ENCODE measurements at regions not wholly inside any gene's neighbourhood (a gene's known extent, or its start where the extent isn't known, plus 50 kb on each side); places are given as distances from the start of the nearest gene placed in this dataset.

DNA sequence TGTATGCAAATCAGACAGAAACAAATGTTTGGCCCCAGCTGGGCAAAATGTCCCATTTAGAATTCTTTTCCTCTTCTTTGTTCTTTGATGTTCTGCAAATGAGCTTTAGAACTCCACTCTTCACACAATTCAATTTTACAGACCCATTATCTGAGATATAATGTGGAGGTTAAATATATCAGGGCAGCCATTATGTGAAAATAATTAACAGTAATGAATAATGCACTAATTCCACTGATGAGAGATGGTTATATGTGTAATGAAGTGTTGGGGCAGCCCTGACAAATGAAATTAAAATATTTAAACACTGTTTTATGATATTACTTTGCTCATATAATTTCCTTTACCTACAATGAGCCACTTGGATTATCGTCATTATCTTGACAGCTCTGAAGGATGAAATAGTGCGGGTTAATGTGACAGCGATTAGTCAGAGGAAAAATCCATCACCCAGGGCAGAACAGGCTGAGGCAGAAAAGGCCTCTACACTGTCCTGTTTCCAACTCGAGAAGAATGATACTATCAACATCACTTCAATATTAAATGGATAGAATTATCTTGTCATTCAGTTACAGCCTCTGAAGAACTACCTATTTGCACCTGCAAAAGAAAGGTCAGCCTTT lies 321.1 kb downstream of the RBM26 start:
- DNase-seq (ENCODE audit: low spot score), result no peak

DNA sequence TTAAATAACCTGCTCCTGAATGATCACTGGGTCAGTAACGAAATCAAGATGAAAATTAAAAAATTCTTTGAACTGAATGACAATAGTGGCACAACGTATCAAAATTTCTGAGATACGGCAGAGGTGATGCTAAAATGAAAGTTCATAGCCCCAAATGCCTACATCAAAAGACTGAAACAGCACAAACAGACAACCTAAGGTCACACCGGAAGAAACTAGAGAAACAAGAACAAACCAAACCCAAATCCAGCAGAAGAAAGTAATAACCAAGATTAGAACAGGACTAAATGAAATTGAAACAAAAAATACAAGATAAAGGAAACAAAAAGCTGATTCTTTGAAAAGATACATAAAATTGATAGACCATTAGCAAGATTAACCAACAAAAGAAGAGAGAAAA lies 324.1 kb downstream of the RBM26 start:
- DNase-seq (ENCODE audit: low spot score), result no peak

DNA sequence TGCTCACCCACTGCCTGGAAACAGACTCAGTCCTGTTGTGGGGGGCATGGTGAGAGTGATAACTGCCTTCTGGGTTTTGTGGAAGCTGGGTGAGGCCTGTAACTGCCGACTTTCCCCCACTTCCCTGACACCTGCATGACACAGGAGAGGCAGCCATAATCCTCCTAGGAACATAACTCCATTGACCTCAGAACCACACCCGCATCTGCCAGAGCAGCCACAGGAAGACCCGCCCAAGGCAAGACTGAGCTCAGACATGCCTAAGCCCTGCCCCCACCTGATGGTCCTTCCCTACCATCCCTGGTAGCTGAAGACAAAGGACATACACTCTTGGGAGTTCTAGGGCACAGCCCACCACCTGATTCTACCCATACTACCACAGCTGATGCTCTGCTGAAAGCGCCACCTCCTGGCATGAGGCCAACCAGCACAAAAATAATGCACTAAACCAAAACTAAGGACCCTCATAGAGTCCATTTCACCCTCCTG lies 326.7 kb downstream of the RBM26 start:
- no peak for DNase-seq (ENCODE audit: low spot score)

DNA sequence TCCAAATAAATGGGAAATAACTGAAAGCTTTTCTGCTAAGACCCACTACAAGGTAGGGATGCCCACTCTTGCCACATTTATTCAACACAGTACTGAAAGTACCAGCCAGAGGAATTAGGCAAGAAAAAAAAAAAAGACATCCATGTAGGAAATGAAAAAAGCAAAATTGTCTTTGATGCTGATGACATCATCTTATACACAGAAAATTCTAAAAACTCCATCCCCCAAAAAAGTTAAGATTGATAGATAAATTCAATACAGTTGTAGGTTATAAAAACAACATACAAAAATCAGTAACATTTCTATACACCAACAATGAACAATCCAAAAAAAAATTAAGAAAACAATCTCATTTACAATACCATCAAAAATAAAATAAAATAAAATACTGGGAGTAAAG lies 330.4 kb downstream of the RBM26 start:
- no peak for DNase-seq (ENCODE audit: low spot score)

DNA sequence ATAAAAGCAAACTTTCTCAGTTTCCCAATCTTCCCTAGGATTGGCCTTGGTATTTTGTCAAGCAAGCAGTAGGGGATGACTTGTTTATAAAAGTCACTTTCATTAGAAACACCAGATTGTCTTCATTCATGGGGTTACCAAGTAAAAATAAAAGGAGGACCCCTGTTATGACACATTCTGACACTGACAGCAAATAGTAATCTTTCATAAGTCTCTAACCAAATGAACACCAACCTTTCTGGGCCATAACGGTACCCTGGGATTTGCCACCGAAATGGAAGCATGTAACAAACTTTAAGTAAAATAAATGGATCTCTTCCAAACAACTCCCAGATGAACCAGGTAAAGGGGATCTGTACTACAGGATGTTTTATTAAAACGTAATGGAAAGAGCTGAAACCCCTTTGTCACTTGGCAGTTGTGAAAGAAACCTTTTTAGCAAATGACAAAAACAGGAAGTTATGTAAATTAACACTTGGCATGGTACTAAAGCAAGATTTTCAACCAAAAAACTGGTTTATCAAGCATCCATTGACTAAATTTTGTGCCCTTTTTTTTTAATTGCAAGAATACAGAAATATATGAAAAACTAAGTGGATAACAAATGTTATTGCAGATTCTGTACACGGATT lies 335.6 kb downstream of the RBM26 start:
- no peak for DNase-seq (ENCODE audit: low spot score)

DNA sequence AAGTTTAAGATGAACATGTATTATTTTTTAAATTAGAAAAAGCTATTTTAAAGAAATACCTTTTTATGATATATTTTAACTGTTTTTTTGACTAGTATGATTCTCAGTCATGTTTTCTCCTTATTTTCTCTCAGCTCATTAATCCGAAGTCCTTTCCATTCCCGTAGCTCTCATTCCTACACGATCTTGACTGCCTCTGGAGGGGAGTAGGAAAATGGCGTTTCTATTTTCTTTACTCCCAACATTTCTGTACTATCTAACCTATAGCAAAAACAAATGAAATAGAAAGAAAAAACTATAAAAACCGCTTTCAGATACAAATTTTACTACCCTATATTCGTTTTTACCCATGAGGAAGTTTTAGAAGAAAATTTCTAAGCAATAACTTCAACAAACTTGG lies 343.8 kb downstream of the RBM26 start:
- DNase-seq (ENCODE audit: low spot score), result no peak

DNA sequence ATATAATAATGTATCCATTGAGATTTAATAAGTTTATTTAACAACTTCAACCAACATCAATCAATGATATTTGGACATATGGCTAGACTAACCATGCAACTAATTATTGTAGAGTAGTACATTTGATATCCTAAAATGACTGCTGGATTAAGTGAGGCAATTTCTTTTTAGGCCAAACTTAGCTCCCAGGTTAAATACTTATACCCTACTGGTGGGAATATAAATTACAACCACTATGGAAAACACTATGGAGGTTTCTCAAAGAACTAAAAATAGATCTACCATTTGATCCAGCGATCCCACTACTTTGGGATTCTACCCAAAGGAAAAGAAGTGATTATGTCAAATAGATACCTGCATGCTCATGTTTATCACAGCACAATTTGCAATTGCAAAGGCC lies 345.8 kb downstream of the RBM26 start:
- no peak for DNase-seq (ENCODE audit: low spot score)

DNA sequence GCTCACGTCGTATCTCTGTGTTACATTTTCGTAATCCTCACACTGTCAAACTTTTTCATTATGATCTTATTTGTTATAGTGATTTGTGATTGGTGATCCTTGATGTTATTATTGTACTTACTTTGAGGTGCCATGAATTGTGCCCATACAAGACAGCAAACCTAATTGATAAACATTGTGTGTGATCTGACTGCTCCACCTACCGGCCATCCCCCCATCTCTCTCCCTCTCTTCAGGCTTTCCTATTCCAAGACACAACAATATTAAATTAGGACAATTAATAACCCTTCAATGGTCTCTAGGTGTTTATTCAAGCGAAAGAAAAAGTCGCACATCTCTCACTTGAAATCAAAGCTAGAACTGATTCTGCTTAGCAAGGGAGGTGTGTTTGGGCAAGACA lies 349.3 kb downstream of the RBM26 start:
- no peak for DNase-seq (ENCODE audit: low spot score)

DNA sequence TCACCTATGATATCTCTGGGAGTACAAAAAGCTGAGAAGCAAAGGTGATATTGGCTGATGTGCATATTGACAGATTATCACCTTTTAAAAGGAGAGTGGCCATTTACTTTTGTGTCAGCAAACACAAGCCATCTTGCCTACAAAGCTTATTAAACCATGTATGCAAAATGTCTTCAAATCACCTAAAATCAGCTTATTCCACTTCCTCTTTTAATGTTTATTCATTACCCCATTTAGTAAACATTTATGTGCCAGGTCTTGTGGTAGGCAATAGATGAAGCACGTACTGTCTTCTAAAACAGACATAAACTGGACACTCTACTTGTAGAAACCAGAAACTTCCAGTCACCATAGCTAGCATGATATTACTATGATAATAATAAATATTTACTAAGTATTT lies 354.6 kb downstream of the RBM26 start:
- DNase-seq (ENCODE audit: low spot score), result no peak

DNA sequence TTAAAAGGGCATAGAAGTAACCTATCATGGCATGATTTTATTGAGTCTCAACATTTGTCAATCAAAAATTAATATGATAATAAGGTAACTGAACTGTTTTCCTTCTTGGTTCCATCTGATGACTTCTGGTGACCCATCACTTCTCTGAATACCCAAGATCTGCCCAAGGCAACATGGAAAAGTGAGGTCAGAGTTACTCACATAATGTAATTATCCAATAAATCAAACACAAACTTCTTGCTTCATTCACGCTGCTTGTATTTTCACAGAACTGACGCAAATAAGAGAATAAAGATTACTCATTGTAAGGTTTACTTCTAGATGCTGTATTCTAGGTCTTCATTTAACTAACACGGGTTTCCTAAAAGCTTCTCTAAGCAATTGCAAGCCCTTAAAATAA lies 361.6 kb downstream of the RBM26 start:
- no peak for DNase-seq (ENCODE audit: low spot score)

DNA sequence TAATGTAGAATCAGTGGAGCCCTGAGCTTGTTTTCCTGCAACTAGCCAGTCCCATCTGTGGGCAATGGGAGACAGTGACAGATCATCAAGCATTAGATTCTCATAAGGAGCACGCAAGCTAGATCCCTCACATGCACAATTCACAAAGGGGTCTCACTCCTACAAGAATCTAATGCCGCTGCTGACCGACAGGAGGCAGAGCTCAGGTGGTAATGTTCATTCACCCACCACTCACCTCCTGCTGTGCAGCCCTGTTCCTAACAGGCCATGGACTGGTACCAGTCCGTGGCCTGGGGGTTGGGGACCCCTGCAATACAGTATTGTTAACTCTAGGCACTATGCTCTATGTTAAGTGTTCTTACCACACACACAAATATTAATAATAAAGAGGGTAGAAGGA lies 362.8 kb downstream of the RBM26 start:
- no peak for DNase-seq (ENCODE audit: low spot score)

DNA sequence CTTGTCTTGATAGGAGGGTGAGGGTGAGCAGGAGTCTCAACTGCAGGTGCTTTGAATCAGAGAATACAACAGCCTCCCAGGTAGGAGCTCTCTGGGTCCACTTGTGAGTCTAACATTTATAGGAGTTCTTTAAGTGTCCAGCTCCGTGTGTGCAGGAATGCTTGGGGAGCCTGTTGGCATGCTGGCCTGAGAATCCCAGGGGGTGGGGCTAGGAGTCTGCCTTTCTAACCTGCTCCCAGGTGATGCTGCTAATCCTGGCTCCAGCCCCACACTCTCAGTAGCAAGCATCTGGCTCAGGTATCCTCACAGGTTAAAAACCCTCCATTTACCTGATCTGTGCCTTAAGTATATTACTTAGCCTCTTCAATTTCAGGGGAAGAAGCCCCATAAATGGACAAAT lies 368.9 kb downstream of the RBM26 start:
- no peak for DNase-seq (ENCODE audit: low spot score)

DNA sequence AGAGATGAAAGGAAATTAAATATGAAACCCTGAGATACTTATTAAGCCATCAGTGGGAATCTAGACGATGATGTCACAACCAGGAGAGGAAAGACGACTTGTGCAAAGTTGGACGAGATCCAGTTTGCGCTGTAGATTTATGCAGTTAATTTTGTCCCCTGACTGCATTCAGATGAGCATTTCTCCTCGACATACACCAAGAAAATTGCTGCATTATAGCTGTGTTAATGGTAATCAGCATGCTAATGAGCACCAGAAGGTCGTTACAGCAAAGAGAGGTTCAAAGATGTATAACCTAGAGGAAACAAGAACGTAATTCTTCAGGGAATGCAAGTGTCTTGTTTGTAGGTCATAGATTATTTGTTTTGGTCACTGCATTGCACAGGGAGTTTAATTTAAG lies 371.7 kb downstream of the RBM26 start:
- DNase-seq (ENCODE audit: low spot score), result no peak

DNA sequence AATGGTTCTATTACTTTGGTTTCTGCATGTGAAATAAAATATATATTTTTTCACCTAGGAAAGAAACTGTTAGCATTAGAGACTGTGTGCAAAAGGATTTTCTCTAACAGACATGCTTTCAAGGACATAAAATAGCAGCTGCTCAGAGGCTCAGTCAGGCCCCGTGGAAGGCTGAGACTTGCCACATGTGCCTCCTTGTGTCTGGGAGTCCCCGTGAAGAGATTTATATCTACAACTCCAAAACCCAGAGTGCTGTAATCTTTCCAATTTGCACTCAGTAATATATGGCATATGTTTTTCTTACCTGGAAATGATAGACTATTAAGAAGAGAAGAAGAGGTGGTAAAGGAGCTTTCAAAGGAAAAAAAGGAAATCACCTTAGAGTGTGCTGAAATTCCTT lies 371.6 kb upstream of the OBI1 start:
- no peak for DNase-seq (ENCODE audit: low spot score)

DNA sequence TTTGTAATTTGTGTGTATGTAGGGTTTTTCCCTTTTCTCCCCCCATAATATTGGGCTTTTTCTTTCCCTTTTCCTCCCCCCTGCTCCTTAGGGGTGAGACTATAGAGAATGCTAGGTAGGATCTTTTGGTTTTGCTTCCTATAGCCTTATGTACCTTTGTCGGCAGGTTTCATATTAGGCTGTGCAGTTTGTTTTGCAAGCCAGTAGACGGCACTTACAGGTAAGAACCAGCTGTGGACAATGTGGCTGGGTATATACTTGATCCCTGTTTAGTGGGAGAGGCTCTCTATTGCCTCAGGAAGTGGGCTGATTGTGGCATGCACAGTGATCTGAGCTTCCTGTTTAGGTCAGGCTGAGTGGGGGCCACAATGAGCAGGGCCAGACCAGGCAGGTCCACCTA lies 359.2 kb upstream of the OBI1 start:
- no peak for DNase-seq (ENCODE audit: low spot score)

DNA sequence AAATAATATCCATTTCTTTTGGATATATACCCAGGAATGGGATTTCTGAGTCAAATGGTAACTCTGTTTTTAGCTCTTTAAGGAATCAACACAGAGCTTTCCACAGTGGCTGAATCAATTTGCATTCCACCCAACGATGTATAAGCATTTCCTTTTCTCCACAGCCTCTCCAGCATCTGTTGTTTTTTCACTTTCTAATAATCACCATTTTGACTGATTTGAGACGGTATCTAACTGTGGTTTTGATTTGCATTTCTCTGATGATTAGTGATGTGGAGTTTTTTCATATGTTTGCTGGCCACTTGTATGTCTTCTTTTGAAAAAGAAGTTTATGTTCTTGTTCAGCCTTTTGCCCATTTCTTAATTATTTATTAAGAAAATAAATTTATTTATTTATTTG lies 352.2 kb upstream of the OBI1 start:
- DNase-seq (ENCODE audit: low spot score), result no peak

DNA sequence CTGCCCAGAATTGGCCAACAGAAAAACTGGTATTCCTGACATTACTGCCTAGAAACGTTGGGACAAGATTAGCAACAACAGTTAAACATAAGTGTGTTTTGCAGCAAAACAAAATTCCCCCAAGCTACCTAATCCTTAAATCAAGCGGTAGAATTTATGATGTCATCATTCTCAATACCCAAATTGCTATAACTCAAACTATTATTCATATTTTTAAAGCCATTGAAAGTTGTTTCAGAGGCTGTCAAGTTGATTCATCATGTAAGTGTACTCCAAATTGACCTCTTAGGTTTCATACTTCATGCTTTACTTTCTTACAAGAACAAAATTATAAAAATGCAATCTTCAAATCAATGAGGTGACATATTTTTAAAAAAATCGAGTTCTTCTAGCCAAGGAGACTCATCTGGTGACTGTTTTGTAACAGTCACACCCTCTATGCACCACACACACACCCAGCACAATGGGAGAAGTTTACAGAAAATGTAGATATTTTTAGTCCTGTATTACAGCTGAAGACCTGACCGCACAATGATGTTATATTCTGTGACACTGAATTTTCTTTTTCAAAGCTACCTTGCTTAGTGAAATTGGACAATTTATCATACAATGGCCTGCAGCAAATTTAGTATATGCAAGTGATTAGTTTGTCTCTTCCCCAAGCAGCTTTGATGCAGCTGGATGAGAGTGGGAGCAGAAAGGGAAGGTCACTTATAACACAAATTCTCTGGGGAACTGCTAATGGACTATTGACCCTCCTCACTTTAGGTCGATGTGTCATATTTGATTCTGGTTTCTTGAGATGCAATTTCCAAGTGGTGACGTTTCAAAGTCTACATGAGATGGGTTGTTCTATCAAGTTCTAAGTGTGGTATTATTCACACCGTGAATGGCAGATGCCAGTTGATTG lies 345.3 kb upstream of the OBI1 start:
- no peak for DNase-seq (ENCODE audit: low spot score)

DNA sequence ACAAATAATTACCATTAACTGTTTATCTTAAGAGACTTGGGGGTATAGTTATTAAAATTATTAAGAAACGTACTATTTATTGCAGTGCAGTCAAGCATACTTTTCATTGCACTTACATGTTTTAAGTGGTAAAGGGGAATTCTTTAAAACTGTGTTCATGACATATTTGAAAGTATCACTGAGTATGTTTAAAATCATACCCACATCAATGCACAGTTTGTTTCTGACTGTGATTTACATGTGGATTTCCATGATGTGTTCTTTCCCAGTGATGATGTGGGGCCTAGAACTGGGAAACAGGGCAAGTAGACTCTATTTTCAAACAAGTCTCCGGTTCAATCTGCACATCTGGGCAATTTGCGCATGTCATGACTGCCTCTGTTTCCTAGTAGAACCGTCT lies 340.5 kb upstream of the OBI1 start:
- DNase-seq (ENCODE audit: low spot score), result no peak

DNA sequence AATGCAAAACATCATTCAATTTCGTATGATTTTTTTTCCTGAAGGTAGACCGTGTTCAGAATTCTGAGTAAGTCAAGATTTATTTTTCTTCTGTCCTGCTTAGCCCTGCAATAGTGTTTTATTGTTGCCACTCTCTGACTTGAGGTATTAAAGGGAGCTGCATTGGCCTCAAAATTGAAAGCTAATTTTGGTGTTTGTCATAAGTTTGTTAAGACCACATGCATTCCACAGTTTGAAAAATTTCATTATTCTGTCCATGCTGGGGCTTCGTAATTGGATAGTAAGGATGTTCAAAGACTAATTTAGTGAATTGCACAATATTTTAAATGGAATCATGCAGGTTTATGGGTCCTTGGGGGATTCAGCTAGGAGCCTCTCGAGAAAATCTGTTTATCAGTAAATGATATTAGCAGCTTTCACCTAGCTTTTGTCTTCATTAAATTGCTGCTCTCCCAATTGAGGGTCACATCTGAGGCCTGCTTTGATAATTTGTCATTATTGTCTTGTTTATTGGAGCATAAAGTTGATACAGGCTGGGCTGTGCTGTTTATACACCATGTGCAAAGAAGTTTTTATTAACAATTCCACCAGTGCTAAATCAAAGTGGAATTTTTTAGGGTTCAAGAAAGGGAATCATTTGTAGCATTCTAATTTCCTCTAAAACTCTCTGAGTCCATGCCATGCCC lies 339.8 kb upstream of the OBI1 start:
- DNase-seq (ENCODE audit: low spot score), result no peak

DNA sequence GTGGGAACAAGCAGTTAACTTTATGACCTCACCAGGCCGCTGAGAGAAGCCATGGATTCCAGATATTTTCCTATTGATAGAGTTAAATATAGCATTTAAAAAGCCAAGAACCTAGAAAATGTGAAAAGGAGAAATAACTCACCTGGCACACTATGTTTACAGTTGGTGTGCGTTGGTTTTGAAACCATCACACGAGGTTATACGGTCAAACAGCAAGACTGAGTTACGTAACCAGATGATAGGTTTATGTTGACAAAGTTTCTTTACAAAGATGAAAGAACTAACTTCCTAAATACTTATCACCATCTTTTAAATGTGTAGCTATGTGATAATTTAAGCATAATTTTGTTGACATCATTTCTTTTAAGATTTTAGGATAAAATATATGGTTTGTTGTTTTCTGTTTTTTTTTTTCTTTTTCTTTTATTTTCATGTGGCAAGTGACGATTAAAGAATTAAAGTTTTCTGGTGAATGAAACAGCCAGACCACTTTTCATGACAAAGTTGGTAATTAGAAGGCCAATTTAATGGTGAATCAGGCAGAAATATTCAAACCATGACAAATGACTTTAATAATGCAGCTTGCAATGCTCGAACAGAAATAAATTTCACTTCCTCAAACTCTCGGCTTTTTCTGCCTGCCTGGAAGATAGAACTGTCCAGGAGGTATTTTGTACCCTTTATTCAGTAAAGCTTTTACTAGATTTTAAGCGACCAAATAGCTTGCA lies 339.1 kb upstream of the OBI1 start:
- DNase-seq (ENCODE audit: low spot score), result no peak

DNA sequence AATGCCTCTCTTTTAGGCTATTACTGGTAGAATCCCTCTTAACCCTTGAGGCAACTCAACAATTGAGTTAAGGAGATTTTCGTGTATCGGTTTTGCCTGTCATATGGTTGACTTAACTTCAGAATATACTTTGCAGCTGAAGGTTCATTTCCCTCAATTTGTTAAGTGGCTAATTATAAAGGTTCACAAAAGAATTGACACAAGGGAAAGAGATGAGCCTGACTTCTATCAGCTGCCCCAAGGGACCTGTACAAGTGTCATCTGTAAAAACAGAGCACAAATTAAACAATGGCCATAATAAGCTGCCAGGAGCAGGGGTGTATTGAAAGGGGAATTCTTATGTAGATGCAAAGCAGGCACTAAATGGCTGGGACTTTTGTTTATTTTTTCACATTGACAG lies 334.8 kb upstream of the OBI1 start:
- peak; percentile 18 for DNase-seq (ENCODE audit: low spot score)

DNA sequence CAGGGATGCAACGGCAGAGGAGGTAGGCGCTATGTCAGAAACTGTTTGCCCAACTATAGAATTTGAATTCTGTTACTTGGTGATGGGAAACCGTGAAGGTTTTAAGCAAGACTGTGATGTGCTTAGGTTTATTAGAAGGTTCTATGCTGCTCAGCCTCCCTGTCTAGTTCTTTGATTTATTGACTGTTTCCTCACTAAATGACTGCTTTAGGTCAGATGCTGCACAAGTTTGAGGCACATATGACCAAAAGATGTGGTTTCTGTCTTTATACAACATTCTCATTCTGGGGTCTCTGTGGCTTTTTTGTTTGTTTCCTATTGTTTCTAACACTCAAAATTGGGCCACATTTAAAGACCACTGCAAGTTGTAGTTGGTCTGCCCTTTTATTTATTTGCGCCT lies 323.0 kb upstream of the OBI1 start:
- DNase-seq (ENCODE audit: low spot score), result no peak
